GM23248 (cell line): ENCODE measurements at regions not wholly inside any gene's neighbourhood (a gene's known extent, or its start where the extent isn't known, plus 50 kb on each side); places are given as distances from the start of the nearest gene placed in this dataset.
A peak's percentile ranks its signal among the peaks of the same experiment; 100 is the strongest.

Source experiments
- DNase-seq: peaks from one replicate; pipeline ENCODE4 v3.0.0-alpha.2; 2015
- H2AFZ ChIP-seq: fragments of 200-600 bp; sonication (generic); 2 replicates; pipeline ENCODE4 v1.6.1; 2016; ENCODE audit warnings: antibody characterized with exemption
- H3F3A ChIP-seq: fragments of 200-600 bp; sonication (generic); 2 replicates; pipeline ENCODE4 v1.6.1; 2016; ENCODE audit warnings: mild to moderate bottlenecking, antibody characterized with exemption, mixed run types; ENCODE audit not compliant: insufficient read depth
- H3K27ac ChIP-seq: fragments of 200-600 bp; sonication (generic); 2 replicates; pipeline ENCODE4 v1.5.1; 2016; ENCODE audit warnings: mild to moderate bottlenecking
- H3K27me3 ChIP-seq: fragments of 200-600 bp; sonication (generic); replicated peaks from 2 replicates; pipeline ENCODE4 v1.6.1; 2016; ENCODE audit warnings: mild to moderate bottlenecking; ENCODE audit not compliant: insufficient read depth
- H3K36me3 ChIP-seq: fragments of 200-600 bp; sonication (generic); 2 replicates; pipeline ENCODE4 v1.6.1; 2016; ENCODE audit warnings: low read depth, mild to moderate bottlenecking
- H3K4me1 ChIP-seq: fragments of 200-600 bp; sonication (generic); 2 replicates; pipeline ENCODE4 v1.6.1; 2016; ENCODE audit warnings: mild to moderate bottlenecking; ENCODE audit not compliant: insufficient read depth
- H3K4me2 ChIP-seq: fragments of 200-600 bp; sonication (generic); one replicate; pipeline ENCODE4 v1.6.1; 2016; ENCODE audit warnings: mild to moderate bottlenecking; ENCODE audit not compliant: unreplicated experiment
- H3K4me3 ChIP-seq: fragments of 200-600 bp; sonication (generic); 2 replicates; pipeline ENCODE4 v1.5.1; 2016; ENCODE audit warnings: mild to moderate bottlenecking
- H3K79me2 ChIP-seq: fragments of 200-600 bp; sonication (generic); 2 replicates; pipeline ENCODE4 v1.6.1; 2016; ENCODE audit warnings: mild to moderate bottlenecking; ENCODE audit not compliant: insufficient read depth
- H3K9ac ChIP-seq: fragments of 200-600 bp; sonication (generic); 2 replicates; pipeline ENCODE4 v1.6.1; 2016; ENCODE audit warnings: mild to moderate bottlenecking
- H3K9me2 ChIP-seq: fragments of 200-600 bp; sonication (generic); 2 replicates; pipeline ENCODE4 v1.6.1; 2016; ENCODE audit warnings: mixed run types, mild to moderate bottlenecking, moderate library complexity; ENCODE audit not compliant: insufficient read depth
- H3K9me3 ChIP-seq: fragments of 200-600 bp; sonication (generic); one replicate; pipeline ENCODE4 v1.6.1; 2017; ENCODE audit warnings: low read depth
- H4K20me1 ChIP-seq: fragments of 200-600 bp; sonication (generic); 2 replicates; pipeline ENCODE4 v1.6.0; 2016; ENCODE audit not compliant: insufficient read depth
- EZH2 ChIP-seq: fragments of 200-600 bp; sonication (generic); IDR thresholded peaks from 2 replicates; pipeline ENCODE4 v1.6.1; 2018; ENCODE audit warnings: antibody characterized with exemption, mild to moderate bottlenecking; ENCODE audit not compliant: insufficient read depth, poor library complexity, severe bottlenecking
- EZH2phosphoT487 ChIP-seq: fragments of 200-600 bp; sonication (generic); IDR thresholded peaks from 2 replicates; pipeline ENCODE4 v1.6.1; 2018; ENCODE audit warnings: antibody characterized with exemption, moderate library complexity, mild to moderate bottlenecking, low read depth; ENCODE audit not compliant: insufficient read depth
- WGBS, 2 experiments: methylation state at CpG; one replicate each; pipeline ENCODE4 v1.1.6; 2015 to 2017; ENCODE audit warnings: low lambda C conversion rate in 2 of 2, low coverage in 1 of 2; ENCODE audit errors: missing lambda C conversion rate in 2 of 2; 5-methylcytosine and 5-hydroxymethylcytosine counted together
- in situ Hi-C: fragments of 300-500 bp; cut with MboI; formaldehyde crosslinking; loops from 2 replicates; pipeline ENCODE4 v1.15.0; 2020

DNA sequence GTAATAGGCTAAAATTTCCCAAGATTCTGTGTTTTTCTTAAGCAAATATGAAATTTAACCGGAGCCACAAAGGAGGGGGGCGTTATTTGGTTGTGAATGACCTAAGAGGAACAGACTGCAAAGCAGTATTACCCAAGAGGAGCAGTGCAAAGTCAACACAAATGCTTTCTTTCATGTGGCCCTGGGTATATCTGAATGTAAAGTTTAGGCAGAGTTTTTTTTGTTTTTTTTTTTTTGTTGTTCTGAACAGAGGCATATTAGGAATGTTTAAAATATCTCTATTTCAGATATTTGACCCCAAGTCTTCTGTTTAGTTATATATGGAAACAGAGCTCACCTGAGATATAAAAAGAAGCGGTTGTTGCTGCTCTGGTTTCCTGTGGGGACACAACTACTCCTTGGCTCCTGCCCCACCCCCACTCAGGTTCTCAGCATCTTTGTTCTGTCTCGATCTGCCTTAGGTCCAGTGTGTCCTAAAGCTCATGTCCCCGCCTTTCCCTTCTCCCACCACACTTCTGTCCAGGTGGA lies 220.7 kb downstream of the RFC3 start:
- TF ChIP-seq EZH2phosphoT487 (no peak), EZH2 (no peak)
- no peaks in the 10 kb centered on the region for H3K9me2 ChIP-seq
- H3K4me1 ChIP-seq: peaks cover 18% of the 10 kb centered on the region
- no peak overlapping the region for H2AFZ ChIP-seq
- no peak for DNase-seq
- H3K27ac ChIP-seq: no peak overlapping the region
- H3K79me2 ChIP-seq: no peaks in the 10 kb centered on the region
- H3F3A ChIP-seq: peaks cover 24% of the 10 kb centered on the region
- H3K36me3 ChIP-seq: no peaks in the 10 kb centered on the region
- H3K4me2 ChIP-seq: no peak overlapping the region
- no peaks in the 10 kb centered on the region for H3K9me3 ChIP-seq
- no peak overlapping the region for H3K9ac ChIP-seq
- H3K4me3 ChIP-seq: no peak overlapping the region
- in situ Hi-C loops: no loop called here
- 55 to 60% methylated on average over 5 of the region's 5 CpGs for WGBS, 2 experiments
- H4K20me1 ChIP-seq: no peaks in the 10 kb centered on the region
- no peaks in the 10 kb centered on the region for H3K27me3 ChIP-seq

DNA sequence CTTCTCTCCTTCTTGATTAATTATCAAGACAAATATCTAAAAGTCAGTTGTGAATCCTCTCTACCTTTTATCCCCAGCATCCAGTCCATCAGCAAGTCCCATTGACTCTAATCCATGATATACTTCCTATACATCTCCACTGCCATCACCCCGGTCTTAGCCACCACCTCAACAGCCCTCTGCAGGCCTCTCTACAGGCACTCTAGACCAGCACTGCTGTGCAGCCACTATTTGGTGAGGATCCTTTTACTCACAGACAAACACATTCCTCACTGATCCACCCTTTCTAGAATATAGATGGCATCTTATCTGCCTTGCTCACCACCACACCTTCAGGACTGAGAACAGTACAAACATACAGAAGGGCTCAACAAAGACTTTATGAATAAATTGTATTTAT lies 221.7 kb downstream of the RFC3 start:
- Histone ChIP-seq H3K4me2 (no peak overlapping the region), H3K27ac (no peak overlapping the region), H3K36me3 (no peaks in the 10 kb centered on the region), H3K4me1 (peaks cover 29% of the 10 kb centered on the region), H3K27me3 (no peaks in the 10 kb centered on the region), H2AFZ (no peak overlapping the region), H3K4me3 (no peak overlapping the region), H3K9ac (no peak overlapping the region), H3F3A (peaks cover 34% of the 10 kb centered on the region), H3K79me2 (no peaks in the 10 kb centered on the region), H3K9me3 (no peaks in the 10 kb centered on the region), H4K20me1 (no peaks in the 10 kb centered on the region), H3K9me2 (no peaks in the 10 kb centered on the region)
- WGBS, 2 experiments: 100% methylated on average over 1 of the region's 1 CpG
- in situ Hi-C loops: no loop called here
- TF ChIP-seq EZH2phosphoT487: no peak
- no peak for TF ChIP-seq EZH2
- DNase-seq: no peak

DNA sequence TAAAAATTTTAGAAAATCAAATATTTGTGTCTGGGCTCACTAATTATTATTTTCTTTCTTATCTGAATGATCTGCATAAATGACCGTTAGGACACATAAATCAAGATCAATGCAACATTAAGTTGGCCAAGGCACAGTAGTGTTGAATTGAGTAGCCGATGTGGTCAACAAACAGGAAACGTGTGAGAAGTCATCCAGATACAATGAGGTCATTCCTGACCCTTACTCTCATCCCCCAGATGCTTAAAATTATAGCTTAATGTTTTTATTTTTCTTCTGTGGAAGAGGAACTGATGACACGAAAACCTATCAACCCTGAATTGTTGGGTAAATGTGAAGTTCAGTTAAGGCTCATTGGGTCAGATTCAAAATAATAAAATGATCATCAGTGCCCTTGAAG lies 222.9 kb downstream of the RFC3 start:
- Histone ChIP-seq H3K79me2 (no peaks in the 10 kb centered on the region), H3K9me3 (no peaks in the 10 kb centered on the region), H3K27me3 (no peaks in the 10 kb centered on the region), H3F3A (peaks cover 35% of the 10 kb centered on the region), H3K9ac (no peak overlapping the region), H3K4me3 (no peak overlapping the region), H3K4me1 (peaks cover 32% of the 10 kb centered on the region), H3K4me2 (no peak overlapping the region), H3K9me2 (no peaks in the 10 kb centered on the region), H3K36me3 (no peaks in the 10 kb centered on the region), H2AFZ (no peak overlapping the region), H4K20me1 (no peaks in the 10 kb centered on the region), H3K27ac (no peak overlapping the region)
- TF ChIP-seq EZH2phosphoT487 (no peak), EZH2 (no peak)
- no peak for DNase-seq
- 54 to 63% methylated on average over 4 of the region's 4 CpGs for WGBS, 2 experiments
- in situ Hi-C loops: no loop called here

DNA sequence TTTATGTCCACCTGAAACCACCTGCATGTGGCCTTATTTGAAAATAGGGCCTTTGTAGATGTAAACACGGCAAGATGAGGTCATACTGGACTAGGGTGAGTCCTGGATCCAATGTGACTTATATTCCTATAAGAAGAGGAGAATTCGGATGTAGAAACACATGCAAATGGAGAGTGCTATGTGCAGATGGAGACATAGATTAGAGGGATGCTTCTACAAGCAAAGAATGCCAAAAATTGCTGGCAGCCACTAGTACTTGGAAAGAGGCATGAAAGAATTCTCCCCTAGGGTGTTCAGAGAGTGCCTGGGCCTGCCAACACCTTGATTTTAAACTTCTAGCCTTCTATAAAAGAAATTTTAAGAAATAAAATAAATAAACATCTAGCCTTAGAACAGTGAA lies 226.1 kb downstream of the RFC3 start:
- peaks cover 15% of the 10 kb centered on the region for H3K4me1 ChIP-seq
- H3K9me3 ChIP-seq: no peaks in the 10 kb centered on the region
- WGBS, 2 experiments: 57 to 59% methylated on average over 2 of the region's 2 CpGs
- no peaks in the 10 kb centered on the region for H4K20me1 ChIP-seq
- no peaks in the 10 kb centered on the region for H3K9me2 ChIP-seq
- peaks cover 18% of the 10 kb centered on the region for H3F3A ChIP-seq
- TF ChIP-seq EZH2phosphoT487 (no peak), EZH2 (no peak)
- no peaks in the 10 kb centered on the region for H3K27me3 ChIP-seq
- H3K79me2 ChIP-seq: no peaks in the 10 kb centered on the region
- DNase-seq: peak; percentile 42
- H3K27ac ChIP-seq: peak overlapping the region; percentile 52; the same call in 1 of the 2 replicates
- no peak overlapping the region for H3K9ac ChIP-seq
- no peak overlapping the region for H3K4me3 ChIP-seq
- H2AFZ ChIP-seq: no peak overlapping the region
- H3K4me2 ChIP-seq: peak overlapping the region; percentile 46
- in situ Hi-C loops: no loop called here
- no peaks in the 10 kb centered on the region for H3K36me3 ChIP-seq

DNA sequence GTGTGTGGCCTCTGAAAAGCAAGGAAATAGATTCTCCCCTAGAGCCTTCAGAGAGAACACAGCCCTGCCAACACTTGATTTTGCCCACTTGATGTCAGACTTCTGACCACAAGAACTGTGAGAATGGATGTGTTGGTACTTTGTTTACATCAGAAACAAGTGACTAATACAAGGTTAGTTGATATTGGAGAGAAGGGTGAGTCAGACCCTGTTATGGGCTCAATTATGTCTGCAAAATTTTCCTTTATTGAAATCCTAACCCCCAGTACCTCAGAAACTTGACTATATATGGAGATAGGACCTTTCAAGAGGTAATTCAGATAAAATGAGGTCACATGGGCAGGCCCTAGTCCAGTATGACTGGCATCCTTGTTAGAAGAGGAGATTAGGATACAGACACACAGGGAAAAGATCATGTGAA lies 226.7 kb downstream of the RFC3 start:
- Histone ChIP-seq H3K4me2 (peak overlapping the region; percentile 46), H3K9me3 (no peaks in the 10 kb centered on the region), H3K27ac (peak overlapping the region; percentile 52; the same call in 1 of the 2 replicates), H3K9ac (no peak overlapping the region), H3F3A (peaks cover 18% of the 10 kb centered on the region), H2AFZ (no peak overlapping the region), H3K4me3 (no peak overlapping the region), H3K36me3 (no peaks in the 10 kb centered on the region), H3K9me2 (no peaks in the 10 kb centered on the region), H3K27me3 (no peaks in the 10 kb centered on the region), H3K4me1 (peaks cover 15% of the 10 kb centered on the region), H3K79me2 (no peaks in the 10 kb centered on the region), H4K20me1 (no peaks in the 10 kb centered on the region)
- in situ Hi-C loops: no loop called here
- peak; percentile 80 for DNase-seq
- TF ChIP-seq EZH2phosphoT487 (no peak), EZH2 (no peak)
